GM06990 (cell line): ENCODE measurements at regions not wholly inside any gene's neighbourhood (a gene's known extent, or its start where the extent isn't known, plus 50 kb on each side); places are given as distances from the start of the nearest gene placed in this dataset.

Source experiments
- DNase-seq: peaks from one replicate; pipeline ENCODE4 v3.0.0-alpha.2; 2011; ENCODE audit not compliant: insufficient read length; ENCODE audit errors: extremely low read depth
- H3K27me3 ChIP-seq: replicated peaks from 2 replicates; pipeline ENCODE4 v1.6.0; 2011; ENCODE audit warnings: low read length; ENCODE audit not compliant: control insufficient read depth, insufficient read depth
- H3K36me3 ChIP-seq: 2 replicates; pipeline ENCODE4 v1.5.1; 2011; ENCODE audit warnings: low read length; ENCODE audit not compliant: control insufficient read depth, insufficient read depth
- H3K4me3 ChIP-seq: replicated peaks from 2 replicates; pipeline ENCODE4 v1.5.1; 2011; ENCODE audit warnings: low read depth, mild to moderate bottlenecking, control low read depth, low read length
- CTCF ChIP-seq: IDR thresholded peaks from 2 replicates; pipeline ENCODE4 v1.5.1; 2011; ENCODE audit warnings: low read length, control low read depth, mild to moderate bottlenecking, inconsistent platforms; ENCODE audit not compliant: insufficient read depth, poor library complexity, severe bottlenecking

DNA sequence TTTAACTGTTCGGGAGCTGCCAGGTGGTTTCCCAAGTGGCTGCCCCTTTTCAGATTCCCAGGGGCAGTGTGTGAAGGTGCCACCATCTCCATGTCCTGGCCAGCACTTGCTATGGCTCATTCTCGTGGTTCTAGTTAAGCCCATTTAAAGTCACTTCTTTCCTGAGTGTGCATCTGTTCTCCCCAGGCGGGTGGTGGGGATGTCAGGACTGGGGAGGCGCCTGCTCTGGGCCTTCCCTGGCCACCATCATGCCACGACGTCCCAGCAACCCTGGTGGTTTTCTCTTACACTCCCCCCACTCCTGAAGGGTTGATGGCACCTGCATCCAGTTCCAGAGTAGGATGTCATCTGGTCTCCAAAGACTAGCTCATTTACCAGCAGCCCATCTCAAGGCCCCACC is 56.8 kb upstream of the TAMM41 start:
- DNase-seq, result no peak
- no peaks in the 10 kb centered on the region; the same call in 1 of the 2 replicates for H3K27me3 ChIP-seq
- no peaks in the 10 kb centered on the region for H3K36me3 ChIP-seq
- H3K4me3 ChIP-seq, result no peak overlapping the region
- no peak for TF ChIP-seq CTCF

DNA sequence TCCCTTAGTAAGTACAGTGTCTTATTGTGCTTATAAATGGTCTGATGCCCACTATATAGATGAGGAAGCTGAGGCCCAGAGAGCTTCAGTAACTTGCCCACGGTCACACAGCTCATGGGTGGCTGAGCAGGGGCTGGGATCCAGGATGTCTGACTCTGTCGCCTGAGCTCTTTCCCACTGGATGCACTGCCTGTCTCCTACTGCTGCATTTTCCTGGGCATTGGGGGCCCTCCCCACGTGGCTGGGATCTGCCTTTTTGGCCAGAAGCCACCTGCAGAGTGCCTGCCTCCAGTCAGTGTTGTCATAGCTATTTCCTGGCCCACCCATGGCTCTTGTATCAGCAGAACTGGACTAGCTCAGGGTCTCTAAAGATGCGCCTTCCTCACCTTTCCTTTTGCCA is 57.5 kb upstream of the TAMM41 start:
- no peak overlapping the region for H3K4me3 ChIP-seq
- DNase-seq, result no peak
- no peaks in the 10 kb centered on the region; the same call in 1 of the 2 replicates for H3K27me3 ChIP-seq
- H3K36me3 ChIP-seq, result no peaks in the 10 kb centered on the region
- no peak for TF ChIP-seq CTCF

DNA sequence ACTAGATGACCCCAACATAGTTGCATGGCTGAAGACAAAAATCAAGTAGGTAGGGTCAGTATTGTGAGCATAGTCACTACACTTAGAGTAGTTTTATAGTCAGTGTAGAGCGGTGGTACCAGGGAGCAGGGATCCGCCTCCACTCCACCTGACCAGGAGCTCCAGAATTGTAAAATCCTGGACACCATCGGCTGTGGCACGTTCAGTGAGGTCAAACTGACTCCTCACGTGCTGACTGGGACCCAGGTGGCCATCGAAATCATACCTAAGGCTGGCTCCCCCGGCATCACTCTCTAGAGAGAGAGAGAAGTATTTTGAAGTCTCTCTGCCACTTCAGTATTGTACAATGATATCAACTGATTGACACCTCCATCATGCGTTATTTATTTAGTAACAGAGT is 59.7 kb upstream of the TAMM41 start:
- TF ChIP-seq CTCF, result no peak
- no peak for DNase-seq
- Histone ChIP-seq H3K4me3 (no peak overlapping the region), H3K36me3 (no peaks in the 10 kb centered on the region), H3K27me3 (no peaks in the 10 kb centered on the region)

- Histone ChIP-seq H3K4me3 (no peak overlapping the region), H3K36me3 (no peaks in the 10 kb centered on the region), H3K27me3 (no peaks in the 10 kb centered on the region)
- no peak for DNase-seq
- TF ChIP-seq CTCF, result no peak
Measured at GRCh38 chr3:11907667-11908660, 61.3 kb upstream of the TAMM41 start.

DNA sequence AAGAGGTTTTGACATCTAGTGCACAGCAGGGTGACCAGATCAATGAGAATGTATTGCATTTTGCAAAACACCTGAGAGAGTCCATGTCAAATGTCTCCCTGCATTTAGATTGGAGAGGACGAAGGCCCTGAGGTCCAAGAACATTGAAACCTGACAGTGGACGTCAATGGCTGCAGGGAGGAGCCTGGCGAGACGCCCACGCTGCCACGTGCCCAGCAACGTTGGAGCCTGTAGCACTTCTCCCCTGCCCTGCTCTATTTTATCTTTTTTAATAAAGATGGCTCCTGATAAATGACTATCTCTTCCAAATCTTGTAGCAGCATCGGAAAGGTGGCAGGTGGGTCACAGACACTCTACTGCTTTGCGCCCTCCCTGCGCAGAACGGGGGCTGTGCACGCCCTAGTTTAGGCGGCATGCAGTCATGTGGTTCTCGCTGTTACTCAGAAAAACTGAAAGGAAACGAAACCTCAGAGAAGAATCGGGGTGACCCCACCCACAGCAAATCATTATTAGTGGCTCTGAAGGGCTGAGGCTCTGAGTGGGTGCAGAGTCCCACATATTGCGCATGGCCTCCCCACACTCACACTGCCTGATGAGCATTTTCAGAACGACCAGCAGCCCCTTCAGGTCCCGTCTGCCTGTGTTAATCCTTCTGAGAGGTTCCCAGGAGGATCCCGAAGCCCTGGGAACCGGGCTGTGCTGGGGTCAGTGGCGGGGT is 62.5 kb upstream of the TAMM41 start:
- DNase-seq, result no peak
- Histone ChIP-seq H3K4me3 (no peak overlapping the region), H3K36me3 (no peaks in the 10 kb centered on the region), H3K27me3 (no peaks in the 10 kb centered on the region)
- no peak for TF ChIP-seq CTCF
